Suppressor macrophage treated with lipopolysaccharide for 1 hour (primary cell): ENCODE measurements at regions not wholly inside any gene's neighbourhood (a gene's known extent, or its start where the extent isn't known, plus 50 kb on each side); places are given as distances from the start of the nearest gene placed in this dataset.

Source experiments
- DNase-seq, 3 donors: peaks; one replicate each; pipeline ENCODE4 v3.0.0-alpha.2; 2020 to 2022

DNA sequence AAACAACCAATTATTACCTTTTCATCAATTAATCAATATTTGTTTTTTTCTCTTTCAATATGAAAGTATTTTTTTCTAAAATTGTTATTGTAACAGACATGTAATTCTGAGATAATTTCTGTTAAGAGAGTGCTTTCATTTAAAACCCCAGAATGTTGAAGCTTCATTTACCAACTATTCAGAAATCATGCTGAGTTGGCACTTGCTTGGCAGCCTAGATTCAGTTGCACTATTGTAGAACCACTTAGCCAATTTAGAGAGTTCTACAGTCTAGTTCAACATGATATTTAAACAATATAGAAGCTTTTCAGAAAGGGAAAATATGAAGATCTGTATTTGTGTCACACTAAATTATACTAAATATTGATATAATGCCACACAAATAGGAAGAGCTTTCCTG is 56.1 kb upstream of the NKAIN2 start:
- no peak for DNase-seq

DNA sequence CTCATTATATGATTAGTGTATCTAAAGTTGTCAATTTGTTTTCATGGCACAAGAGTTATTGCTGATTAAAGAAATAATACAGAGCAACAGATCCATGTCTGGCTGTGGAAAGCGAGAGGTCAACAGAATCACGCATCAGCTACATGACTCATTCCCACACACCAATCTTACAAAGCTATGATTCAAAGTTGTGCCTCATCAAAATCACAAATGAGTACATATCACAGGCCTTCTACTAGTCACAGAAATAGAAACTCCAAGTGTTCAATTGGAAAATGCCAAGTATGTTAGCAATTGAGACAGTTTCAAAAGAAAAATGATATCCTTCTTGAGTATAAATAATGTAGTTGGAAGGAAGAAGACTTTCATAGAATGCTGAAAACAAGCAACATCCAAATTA is 57.8 kb upstream of the NKAIN2 start:
- DNase-seq = peak in 2 of 3 donors; percentile 6 to 18

DNA sequence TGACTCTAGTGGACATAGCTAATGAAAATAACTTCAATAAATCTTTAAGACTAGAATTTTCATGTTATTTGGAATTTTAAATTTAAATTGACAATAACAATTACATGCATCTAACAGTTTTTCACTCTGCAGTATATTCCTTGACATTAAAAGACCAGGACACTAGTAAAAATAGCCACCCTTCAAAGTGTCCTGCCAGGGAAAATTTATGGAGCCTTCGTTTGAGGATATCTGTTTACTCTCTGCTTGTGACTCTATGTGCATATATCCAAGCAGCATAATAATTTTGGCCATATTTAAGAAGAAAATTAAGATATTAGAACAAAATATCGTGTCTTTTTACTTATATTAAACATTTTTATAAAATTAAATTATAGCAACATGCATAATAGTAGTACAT is 58.8 kb upstream of the NKAIN2 start:
- no peak for DNase-seq

DNA sequence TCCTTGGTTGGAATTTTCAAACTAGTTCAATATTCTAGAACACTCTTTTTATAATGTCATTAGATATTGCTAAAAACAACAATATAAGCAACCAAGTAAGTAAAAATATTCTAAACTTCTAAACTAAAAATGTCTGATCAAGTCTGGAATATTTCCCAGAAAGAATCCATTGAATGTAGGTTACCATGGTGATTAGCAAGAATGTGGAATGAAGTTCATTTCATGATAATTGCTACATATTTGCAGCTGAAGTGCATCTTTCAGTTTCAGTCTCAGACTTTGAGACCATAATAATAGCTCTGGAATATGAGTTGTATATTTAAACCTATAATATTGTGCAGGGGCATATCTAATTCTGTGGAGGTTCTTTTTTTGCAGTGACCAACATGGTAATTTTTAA is 61.0 kb upstream of the NKAIN2 start:
- no peak for DNase-seq

DNA sequence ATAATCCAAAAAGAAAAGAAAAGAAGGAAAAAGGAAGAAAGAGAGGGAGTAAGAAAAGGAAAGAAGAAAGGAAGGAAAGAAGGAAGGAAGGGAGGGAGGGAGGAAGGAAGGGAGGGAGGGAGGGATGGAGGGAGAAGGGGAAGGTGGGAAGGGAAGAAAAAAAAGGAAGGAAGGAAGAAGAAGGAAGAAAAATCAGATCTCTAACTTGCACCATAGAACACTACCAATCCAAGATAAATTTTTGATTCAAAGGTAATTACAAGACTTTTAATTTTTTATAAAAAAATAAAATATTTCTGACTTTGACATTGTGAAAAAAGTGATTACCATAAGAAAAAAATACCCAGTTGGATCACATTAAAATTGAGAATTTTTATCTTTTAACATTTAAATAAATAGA is 70.5 kb upstream of the NKAIN2 start:
- DNase-seq = no peak

DNA sequence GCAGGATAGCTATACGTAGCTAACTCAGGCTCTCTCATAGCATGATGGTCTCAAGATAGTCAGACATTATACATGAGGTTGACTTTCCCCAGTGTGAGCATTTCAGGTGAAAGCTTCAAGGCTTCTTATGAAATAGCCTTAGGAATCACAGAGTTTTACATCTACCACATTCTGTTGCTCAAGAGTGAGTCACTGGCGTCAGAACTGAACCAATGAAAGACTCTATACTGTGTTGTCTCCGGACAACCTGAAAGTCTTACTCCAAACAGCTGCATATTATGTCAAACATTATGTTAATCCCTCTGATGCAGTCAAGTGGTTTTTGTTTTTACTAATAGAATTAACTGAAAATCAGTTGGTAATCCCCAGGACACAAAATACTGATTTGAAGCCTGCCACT is 79.8 kb upstream of the TRDN start:
- DNase-seq = no peak

DNA sequence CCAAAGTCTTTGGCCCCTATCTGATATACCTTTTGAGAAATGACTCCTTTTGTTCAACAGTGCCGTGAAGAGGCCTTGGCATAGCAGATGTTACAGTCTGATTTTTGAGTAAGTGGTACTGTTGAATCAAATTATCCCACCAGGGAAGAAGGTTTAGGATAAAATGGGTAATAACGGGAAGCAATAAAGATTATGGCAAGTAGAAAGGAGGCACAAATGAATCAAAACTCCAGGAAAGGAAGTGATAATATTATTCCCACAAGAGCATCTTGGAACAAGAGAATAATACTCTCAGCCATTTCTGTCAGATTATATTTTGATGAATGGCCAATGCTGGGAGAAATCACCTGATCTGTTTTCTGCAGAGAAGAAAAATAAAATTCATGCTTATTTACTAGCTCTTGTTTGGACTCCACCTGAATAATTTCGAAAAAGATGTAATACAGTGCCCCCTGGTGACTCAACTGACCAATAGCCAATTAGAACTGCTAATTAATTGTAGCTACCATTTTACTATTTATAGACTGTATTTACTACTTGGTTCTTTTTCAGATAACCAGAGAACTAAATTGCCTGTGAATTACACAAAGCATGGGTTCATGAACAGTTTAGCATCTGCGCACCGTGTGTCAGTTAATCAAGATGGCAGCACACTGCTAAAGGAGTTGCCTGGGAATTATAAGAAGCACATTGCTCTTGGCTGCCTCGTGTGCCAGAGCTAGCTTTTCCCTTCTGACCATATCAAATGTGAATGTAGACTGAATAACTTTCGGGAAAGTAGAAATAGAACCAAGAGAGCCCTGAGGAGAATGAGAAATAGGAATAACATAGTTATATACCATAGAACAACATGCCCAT is 78.5 kb upstream of the TRDN start:
- DNase-seq = peak; percentile 20 to 25 (median 24)

DNA sequence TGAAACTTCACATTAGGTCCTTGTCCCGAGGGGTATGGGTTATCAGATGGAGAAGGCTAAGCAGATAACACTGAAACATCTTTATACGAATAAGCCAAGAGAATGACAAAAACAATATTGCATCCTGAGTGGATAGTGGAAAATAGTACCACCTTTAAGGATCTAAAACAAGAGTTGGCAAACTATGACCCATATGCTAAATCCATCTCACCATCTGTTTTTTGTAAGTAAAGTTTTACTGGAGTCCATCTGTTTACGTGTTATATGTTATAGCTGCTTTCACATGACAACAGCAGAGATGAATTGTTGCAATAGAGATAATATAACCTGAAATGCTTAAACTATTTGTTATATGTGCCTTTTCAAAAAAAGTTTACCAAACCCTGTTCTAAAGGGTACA is 76.1 kb upstream of the TRDN start:
- no peak for DNase-seq

DNA sequence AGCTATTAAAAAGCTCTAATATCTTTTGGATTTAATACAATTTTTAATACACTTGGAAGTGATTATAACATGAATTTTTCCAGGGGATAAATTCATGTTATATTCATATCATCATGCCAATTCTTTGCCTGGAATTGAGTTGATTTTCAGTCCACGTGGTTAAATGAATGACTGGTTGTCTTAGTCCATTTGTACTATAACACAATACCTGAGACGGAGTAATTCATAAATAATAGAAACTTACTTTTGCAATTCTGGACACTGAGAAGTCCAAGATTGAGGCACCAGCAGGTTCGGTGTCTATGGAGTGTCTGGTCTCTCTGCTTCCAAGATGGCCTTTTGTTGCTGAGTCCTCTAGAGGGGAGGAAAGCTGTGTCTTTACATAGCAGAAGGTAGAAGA is 66.2 kb upstream of the TRDN start:
- DNase-seq = no peak

DNA sequence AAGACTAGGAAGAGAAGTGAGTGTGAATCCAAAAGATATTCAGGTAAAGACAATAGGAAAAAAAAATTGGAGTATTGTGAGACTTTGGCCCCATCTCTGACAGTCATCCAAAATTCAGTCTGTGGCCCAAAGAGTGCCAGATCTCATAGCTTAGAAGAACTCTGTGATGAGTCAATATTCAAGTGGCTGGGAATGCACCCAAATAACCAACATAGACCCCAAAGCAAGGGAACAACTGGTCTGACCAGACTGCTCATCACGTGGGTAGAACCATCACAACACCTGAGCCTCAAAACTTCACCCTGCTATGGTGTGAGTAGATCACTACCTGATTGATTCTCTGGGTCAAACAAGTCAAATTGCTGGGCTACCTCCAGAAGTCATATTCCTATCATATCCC is 51.1 kb upstream of the TRDN start:
- DNase-seq = no peak
